ENCODE measurements at regions not wholly inside any gene's neighbourhood (a gene's known extent, or its start where the extent isn't known, plus 50 kb on each side); places are given as distances from the start of the nearest gene placed in this dataset.

DNA sequence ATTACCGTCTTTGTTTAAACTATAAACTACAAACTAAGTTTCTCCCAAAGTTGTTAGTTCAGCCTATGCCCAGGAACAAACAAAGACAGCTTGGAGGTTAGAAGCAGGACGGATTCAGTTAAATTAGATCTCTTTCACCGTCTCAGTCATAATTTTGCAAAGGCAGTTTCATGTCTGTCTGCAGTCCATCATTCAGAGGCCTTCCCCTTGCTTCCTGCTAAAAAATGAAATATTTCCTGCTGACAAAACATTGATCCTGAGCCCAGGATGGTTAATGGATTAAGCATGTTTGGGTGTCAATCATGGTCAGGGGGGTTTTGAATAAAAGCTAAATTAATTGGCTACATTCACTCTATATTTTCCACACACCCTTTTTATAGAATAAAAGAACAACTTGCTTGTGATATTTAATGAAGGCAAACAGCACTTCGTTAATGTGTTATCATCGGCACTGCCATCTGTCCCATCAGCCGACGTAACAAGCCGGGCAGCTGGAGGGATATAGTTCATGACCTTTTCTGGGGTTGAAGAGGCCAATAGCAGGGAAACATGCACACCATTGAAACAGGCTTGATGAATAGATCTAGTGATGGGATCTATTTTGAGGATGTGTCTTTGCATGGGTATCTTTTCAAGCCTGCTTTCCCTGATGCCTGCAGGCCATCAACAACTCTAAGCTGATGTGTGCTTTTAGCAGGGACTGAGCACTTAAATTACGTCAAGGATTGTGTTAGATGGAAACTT lies 521.3 kb upstream of the TMEM132C start:
- Histone ChIP-seq H3K9me3 (replicated peaks; ENCODE audit: control insufficient read depth, insufficient read depth, low read length) (no peaks in the 10 kb centered on the region), H3K4me3 (no peak overlapping the region), H3K27ac (ENCODE audit: control insufficient read depth, insufficient read depth) (no peak overlapping the region), H3K4me1 (ENCODE audit: control insufficient read depth, insufficient read depth, low read length) (no peaks in the 10 kb centered on the region), H4K20me1 (ENCODE audit: control insufficient read depth, insufficient read depth) (no peaks in the 10 kb centered on the region), H2AFZ (ENCODE audit: control insufficient read depth, low read depth, low read length) (no peak overlapping the region), H3K9ac (ENCODE audit: control insufficient read depth, insufficient read depth, low read length) (no peak overlapping the region), H3K36me3 (ENCODE audit: control insufficient read depth in 2 of 2, insufficient read depth in 2 of 2, low read length in 1 of 2) (no peaks in the 10 kb centered on the region), H3K27me3 (replicated peaks in 1 of 2; ENCODE audit: control insufficient read depth in 2 of 2, insufficient read depth in 2 of 2, low read length in 1 of 2) (no peaks in the 10 kb centered on the region), H3K4me2 (ENCODE audit: control insufficient read depth, insufficient read depth) (no peak overlapping the region), H3K79me2 (ENCODE audit: control insufficient read depth, insufficient read depth, low read length) (no peaks in the 10 kb centered on the region)
- ATAC-seq (no peak), DNase-seq (ENCODE audit: low read depth, low spot score) (no peak), FAIRE-seq (no peak)
- ChIA-PET SMC1A (ENCODE audit: uncharacterized antibody, unreplicated experiment) (no interaction called here), CTCF (no interaction called here), POLR2A (no interaction called here), RAD21 (ENCODE audit: unreplicated experiment) (no interaction called here)
- in situ Hi-C loops (cut with MboI), result no loop called here
- WGBS (ENCODE audit: insufficient coverage, insufficient replicate concordance, low lambda C conversion rate, missing lambda C conversion rate), result 38% methylated on average over 9 of the region's 9 CpGs
- no peak for TF ChIP-seq RUNX3 (IDR thresholded peaks at IDR 0.05; ENCODE audit: low read length)
- no peak for TF ChIP-seq JUND (IDR thresholded peaks at IDR 0.05; ENCODE audit: low read depth, low read length)
- no peak for TF ChIP-seq MYC (IDR thresholded peaks at IDR 0.05; ENCODE audit: insufficient read depth, insufficient read length, insufficient replicate concordance, low read length, severe bottlenecking)
- TF ChIP-seq FOS (IDR thresholded peaks at IDR 0.05; ENCODE audit: borderline replicate concordance, extremely low read depth, insufficient read length), result no peak
- no peak for TF ChIP-seq LARP7 (IDR thresholded peaks at IDR 0.05)
- no peak for TF ChIP-seq NFYB (IDR thresholded peaks at IDR 0.05; ENCODE audit: insufficient read depth, low read depth, low read length)
- no peak for TF ChIP-seq IKZF1 (conservative IDR thresholded peaks at IDR 0.05)
- no peak for TF ChIP-seq KLF5 (IDR thresholded peaks at IDR 0.05; ENCODE audit: partially characterized antibody)
- TF ChIP-seq ATF7 (IDR thresholded peaks at IDR 0.05; ENCODE audit: low read depth), result no peak
- no peak for TF ChIP-seq TCF12 (IDR thresholded peaks at IDR 0.05; ENCODE audit: low read depth, low read length)
- TF ChIP-seq PAX5 (IDR thresholded peaks at IDR 0.05; ENCODE audit: borderline replicate concordance, low read depth, low read length), result no peak
- no TSS peak for BruUV-seq (replicated peaks)
- intact Hi-C loops (cut with micrococcal nuclease; ENCODE audit: unreplicated experiment), result no loop called here
